ENCODE measurements at regions not wholly inside any gene's neighbourhood (a gene's known extent, or its start where the extent isn't known, plus 50 kb on each side); places are given as distances from the start of the nearest gene placed in this dataset.
"Not testable (repeated sequence)": the region's sequence is repeated elsewhere in the genome, so short reads cannot be mapped to it uniquely, and the experiment has no call there.

- TF ChIP-seq CTCF (conservative IDR thresholded peaks at IDR 0.05; ENCODE audit: control insufficient read depth, insufficient read depth, low read depth, low read length), result no peak
- no peak for DNase-seq (ENCODE audit: low read depth)
- no peak overlapping the region for H3K4me3 ChIP-seq (ENCODE audit: control insufficient read depth, low read depth, low read length)
Measured at GRCh38 chr7:131628634-131629033, 72.2 kb upstream of the PODXL start.

GRCh38 chr7:131627735-131628190 is 71.3 kb upstream of the PODXL start:
- no peak for DNase-seq (ENCODE audit: low read depth)
- TF ChIP-seq CTCF (conservative IDR thresholded peaks at IDR 0.05; ENCODE audit: control insufficient read depth, insufficient read depth, low read depth, low read length), result no peak
- H3K4me3 ChIP-seq (ENCODE audit: control insufficient read depth, low read depth, low read length), result no peak overlapping the region

- no peak for DNase-seq (ENCODE audit: low read depth)
- no peak overlapping the region for H3K4me3 ChIP-seq (ENCODE audit: control insufficient read depth, low read depth, low read length)
- no peak for TF ChIP-seq CTCF (conservative IDR thresholded peaks at IDR 0.05; ENCODE audit: control insufficient read depth, insufficient read depth, low read depth, low read length)
Measured at GRCh38 chr7:131626643-131627042, 70.2 kb upstream of the PODXL start.

- no peak for TF ChIP-seq CTCF (conservative IDR thresholded peaks at IDR 0.05; ENCODE audit: control insufficient read depth, insufficient read depth, low read depth, low read length)
- no peak overlapping the region for H3K4me3 ChIP-seq (ENCODE audit: control insufficient read depth, low read depth, low read length)
- peak; percentile 52 for DNase-seq (ENCODE audit: low read depth)
Measured at GRCh38 chr7:131625817-131626372, 69.5 kb upstream of the PODXL start.

- not testable (repeated sequence) for H3K4me3 ChIP-seq (ENCODE audit: control insufficient read depth, low read depth, low read length)
Measured at GRCh38 chr7:131625345-131625744, 68.9 kb upstream of the PODXL start.

GRCh38 chr7:131624536-131624935 is 68.1 kb upstream of the PODXL start:
- DNase-seq (ENCODE audit: low read depth), result no peak
- TF ChIP-seq CTCF (conservative IDR thresholded peaks at IDR 0.05; ENCODE audit: control insufficient read depth, insufficient read depth, low read depth, low read length), result no peak
- H3K4me3 ChIP-seq (ENCODE audit: control insufficient read depth, low read depth, low read length), result no peak overlapping the region

More at GRCh38 chr7:131625345-131625744, 68.9 kb upstream of the PODXL start:
- not testable (repeated sequence) for DNase-seq (ENCODE audit: low read depth)

- no peak overlapping the region for H3K4me3 ChIP-seq (ENCODE audit: control insufficient read depth, low read depth, low read length)
- no peak for TF ChIP-seq CTCF (conservative IDR thresholded peaks at IDR 0.05; ENCODE audit: control insufficient read depth, insufficient read depth, low read depth, low read length)
- no peak for DNase-seq (ENCODE audit: low read depth)
Measured at GRCh38 chr7:131623154-131623553, 66.7 kb upstream of the PODXL start.

All from fibroblast of mammary gland (primary cell).